AG10803 (cell line): ENCODE measurements at regions not wholly inside any gene's neighbourhood (a gene's known extent, or its start where the extent isn't known, plus 50 kb on each side); places are given as distances from the start of the nearest gene placed in this dataset.
A peak's percentile ranks its signal among the peaks of the same experiment; 100 is the strongest.

Experiments
- DNase-seq: peaks from one replicate; pipeline ENCODE4 v3.0.0; 2010; ENCODE audit warnings: low read depth
- H3K4me3 ChIP-seq: 2 replicates; pipeline ENCODE4 v1.5.1; 2011; ENCODE audit warnings: mild to moderate bottlenecking, low read length, control low read depth
- TF ChIP-seq, protein P1 (sequence below): conservative IDR thresholded peaks from 2 replicates; pipeline ENCODE4 v1.5.1; 2011; ENCODE audit warnings: mild to moderate bottlenecking, low read length, control low read depth, inconsistent platforms

DNA sequence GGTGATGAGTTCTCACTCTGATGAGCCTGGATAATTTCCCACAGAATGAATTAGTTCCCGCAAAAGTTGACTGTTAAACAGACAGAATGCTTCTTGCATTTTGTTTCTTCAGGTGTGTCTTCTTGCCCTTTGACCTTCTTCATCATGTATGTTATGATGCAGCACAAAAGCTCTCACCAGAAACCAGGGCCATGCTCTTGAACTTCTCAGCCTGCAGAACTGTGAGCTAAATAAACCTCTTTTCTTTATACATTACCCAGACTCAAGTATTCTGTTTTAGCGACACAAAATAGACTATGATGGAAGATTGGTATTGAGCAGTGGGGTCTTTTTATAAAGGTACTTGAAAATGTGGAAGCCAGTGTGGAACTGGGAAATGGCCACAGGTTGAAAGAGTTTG is 95.2 kb upstream of the TNS3 start:
- TF ChIP-seq, protein P1, sequence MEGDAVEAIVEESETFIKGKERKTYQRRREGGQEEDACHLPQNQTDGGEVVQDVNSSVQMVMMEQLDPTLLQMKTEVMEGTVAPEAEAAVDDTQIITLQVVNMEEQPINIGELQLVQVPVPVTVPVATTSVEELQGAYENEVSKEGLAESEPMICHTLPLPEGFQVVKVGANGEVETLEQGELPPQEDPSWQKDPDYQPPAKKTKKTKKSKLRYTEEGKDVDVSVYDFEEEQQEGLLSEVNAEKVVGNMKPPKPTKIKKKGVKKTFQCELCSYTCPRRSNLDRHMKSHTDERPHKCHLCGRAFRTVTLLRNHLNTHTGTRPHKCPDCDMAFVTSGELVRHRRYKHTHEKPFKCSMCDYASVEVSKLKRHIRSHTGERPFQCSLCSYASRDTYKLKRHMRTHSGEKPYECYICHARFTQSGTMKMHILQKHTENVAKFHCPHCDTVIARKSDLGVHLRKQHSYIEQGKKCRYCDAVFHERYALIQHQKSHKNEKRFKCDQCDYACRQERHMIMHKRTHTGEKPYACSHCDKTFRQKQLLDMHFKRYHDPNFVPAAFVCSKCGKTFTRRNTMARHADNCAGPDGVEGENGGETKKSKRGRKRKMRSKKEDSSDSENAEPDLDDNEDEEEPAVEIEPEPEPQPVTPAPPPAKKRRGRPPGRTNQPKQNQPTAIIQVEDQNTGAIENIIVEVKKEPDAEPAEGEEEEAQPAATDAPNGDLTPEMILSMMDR: no peak
- H3K4me3 ChIP-seq: no peak overlapping the region
- no peak for DNase-seq

DNA sequence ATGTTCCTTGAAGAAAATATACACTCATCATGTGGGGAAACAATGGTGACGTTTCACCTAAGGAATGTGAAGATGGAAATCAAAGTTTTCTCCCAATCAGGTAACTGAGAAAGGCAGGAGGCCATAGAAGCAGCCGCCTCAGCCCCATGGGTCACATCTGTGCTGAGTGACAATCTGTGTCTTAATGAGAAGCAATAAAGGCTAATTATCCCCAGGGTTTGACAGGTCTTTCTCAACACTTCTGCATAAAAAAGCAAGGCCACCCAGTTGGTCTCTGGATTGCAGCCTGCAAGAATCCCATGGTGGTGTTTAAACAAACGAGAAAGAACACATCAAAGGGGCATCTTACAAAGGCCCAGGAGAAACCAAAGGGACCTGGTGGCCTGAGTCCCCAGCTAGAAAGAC is 91.1 kb upstream of the TNS3 start:
- H3K4me3 ChIP-seq: no peak overlapping the region
- TF ChIP-seq, protein P1: no peak
- no peak for DNase-seq

DNA sequence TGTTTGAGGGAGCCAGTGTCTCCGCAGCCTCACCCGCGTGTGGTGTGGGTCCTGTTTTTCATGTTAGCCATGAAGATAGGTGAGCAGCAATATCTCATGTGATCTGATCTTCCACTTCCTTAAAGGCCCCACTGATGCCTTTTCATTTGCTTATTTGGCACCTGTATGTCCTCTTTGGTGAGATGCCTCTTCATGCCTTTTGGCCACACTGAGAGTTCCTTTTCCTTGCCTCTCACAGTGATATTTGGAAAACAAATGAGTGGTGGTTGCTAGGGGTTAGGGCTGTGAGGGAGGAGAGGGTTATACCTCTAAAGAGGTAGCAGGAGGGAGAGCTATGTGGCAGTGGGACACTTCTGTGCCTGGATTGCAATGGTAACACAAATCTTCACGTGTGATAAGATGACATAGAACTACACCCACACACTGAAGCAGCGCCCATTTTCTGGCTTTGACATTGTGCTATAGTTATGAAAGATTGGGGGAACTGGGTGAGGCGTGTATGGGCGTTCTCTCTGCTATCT is 90.4 kb upstream of the TNS3 start:
- TF ChIP-seq, protein P1: no peak
- no peak overlapping the region for H3K4me3 ChIP-seq
- DNase-seq: no peak

DNA sequence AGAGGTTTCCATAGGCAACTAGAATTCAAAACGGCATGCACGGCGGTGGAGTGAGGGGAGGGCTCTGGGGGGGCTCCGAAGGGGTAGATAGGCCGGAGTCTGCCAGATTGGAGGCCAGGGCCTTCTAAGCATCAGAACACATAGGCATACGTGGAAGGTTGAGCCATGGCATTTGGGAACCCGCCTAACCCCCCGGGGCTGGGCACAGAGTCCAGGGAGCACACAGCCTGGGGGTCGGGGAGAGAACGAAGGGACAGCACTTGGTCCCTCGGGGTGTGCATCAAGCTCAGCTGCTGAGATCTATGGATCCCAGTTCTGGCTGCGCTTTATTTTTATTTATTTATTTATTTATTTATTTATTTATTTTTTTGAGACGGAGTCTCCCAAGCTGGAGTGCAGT is 89.4 kb upstream of the TNS3 start:
- H3K4me3 ChIP-seq: no peak overlapping the region
- TF ChIP-seq, protein P1: no peak
- DNase-seq: no peak

DNA sequence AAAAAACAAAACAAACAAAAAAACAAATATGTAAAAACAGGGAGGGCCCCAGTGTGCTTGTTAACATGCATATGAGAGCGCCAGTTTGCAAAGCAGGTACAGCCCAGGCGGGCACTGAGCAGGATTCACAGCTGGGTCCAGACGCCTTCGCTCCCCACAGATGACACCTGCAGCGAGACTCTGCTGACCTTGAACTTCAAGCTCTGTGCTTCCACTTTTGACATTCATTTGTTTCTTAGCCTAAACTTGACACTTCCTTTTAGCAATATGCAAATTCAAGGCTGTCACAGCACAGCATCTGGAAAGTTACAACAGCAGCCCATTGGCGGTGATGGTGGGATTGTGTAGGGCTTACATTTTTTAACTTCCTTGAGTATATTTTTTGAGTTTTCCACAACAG is 88.8 kb upstream of the TNS3 start:
- DNase-seq: no peak
- H3K4me3 ChIP-seq: no peak overlapping the region
- TF ChIP-seq, protein P1: no peak

DNA sequence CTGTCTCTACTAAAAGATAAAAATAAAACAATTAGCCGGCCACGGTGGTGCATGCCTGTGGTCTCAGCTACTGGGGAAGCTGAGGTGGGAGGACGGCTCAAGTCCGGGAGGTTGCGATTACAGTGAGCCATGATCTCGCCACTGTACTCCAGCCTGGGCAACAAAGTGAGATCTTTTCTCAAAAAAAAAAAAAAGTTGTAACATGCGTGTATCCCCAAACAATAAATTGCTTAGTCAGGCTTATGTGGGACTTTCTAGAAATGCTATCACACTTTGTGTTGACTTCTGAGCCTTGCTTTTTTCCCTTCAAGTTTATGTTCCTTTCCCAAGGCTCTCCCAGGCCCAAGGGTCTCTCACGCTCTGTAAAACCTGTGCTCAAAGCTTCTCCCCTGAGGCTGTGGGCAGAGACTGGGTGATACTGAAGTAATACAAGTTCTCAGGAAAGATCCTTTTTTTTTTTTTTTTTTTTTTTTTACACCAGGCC is 88.0 kb upstream of the TNS3 start:
- TF ChIP-seq, protein P1: no peak
- H3K4me3 ChIP-seq: no peak overlapping the region; the same call in 1 of the 2 replicates
- peak; percentile 68 for DNase-seq

DNA sequence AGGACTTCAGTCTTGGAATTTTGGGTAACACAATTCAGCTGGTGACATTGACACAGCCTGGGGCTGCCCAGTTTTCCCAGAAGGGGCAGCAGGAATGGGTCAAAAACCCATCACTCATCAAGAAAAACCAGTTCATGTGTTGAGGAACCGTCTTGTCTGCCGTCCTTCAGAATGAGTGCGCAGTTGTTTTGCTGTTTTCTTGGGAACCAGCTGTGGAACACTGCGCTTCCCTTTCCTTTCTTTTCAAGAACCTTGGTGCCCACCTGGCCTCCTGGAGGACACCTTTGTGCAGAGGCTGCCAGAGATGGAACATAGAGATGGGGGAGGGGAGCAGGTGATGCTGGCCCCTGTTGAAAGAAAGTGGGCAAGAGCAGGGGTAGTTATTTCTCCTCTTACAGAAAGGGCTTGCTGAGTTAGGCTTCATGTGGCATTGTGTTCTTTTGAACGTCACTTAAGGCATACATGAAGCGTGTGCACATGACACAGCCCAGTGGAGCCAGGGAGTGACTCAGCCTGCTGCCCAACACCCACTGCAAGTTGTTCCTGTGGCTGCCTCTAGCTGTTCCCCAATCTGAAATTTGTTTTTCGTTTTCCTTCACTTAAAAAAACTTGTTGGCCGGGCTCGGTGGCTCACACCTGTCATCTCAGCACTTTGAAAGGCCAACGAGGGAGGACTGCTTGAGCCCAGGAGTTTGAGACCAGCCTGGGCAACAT is 87.4 kb upstream of the TNS3 start:
- H3K4me3 ChIP-seq: no peak overlapping the region; the same call in 1 of the 2 replicates
- TF ChIP-seq, protein P1: no peak; the same call in none of the 2 replicates
- peak; percentile 90 for DNase-seq
